ENCODE measurements at regions not wholly inside any gene's neighbourhood (a gene's known extent, or its start where the extent isn't known, plus 50 kb on each side); places are given as distances from the start of the nearest gene placed in this dataset.

DNA sequence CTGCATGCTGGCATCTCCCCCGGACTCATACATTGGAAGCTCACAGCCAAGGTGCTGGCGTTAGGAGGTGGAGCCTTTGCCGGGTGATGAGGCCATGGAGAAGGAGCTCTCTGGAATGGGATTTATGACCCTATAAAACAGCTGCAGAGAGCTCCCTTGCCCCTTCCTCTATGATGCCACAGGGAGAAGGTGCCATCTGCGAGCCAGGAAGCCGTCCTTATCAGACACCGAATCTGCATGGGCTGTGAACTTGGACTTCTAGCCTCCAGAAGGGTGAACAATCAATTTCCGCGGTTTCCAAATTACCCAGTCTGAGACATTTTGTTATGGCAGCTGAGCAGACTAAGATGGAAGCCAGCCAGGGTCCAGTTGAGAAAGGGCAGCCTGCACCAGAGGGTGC is 381.2 kb upstream of the IRX1 start:
- Mint-ChIP-seq H3K36me3 (ENCODE audit: low read depth) (no peaks in the 10 kb centered on the region), H3K27ac (no peak overlapping the region), H3K4me1 (ENCODE audit: low read depth) (no peaks in the 10 kb centered on the region), H3K9me3 (peaks cover 13% of the 10 kb centered on the region), H3K4me3 (no peak overlapping the region), H3K27me3 (ENCODE audit: low read depth) (no peaks in the 10 kb centered on the region)

DNA sequence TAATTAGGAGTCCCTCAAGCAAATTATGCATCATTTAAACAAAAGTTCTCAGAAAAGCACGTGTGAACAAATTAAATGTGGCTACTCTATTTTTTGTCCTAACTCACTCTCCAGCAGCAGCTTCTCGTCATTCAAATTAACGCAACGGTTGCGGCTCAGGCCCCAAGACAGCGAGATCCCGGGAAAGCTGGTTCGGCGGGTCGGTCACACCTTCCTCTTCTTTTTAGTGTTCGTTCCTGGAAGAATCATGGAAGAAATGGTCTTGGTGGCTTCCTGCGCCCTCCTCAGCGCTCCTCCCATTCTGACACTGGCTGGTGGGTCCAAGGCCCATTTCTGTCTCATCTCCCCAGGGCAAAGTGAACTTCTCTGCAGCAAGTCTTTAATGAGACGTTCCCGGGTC is 382.8 kb upstream of the IRX1 start:
- Mint-ChIP-seq H3K27me3 (ENCODE audit: low read depth) (no peaks in the 10 kb centered on the region), H3K4me1 (ENCODE audit: low read depth) (no peaks in the 10 kb centered on the region), H3K36me3 (ENCODE audit: low read depth) (no peaks in the 10 kb centered on the region), H3K27ac (no peak overlapping the region), H3K9me3 (peaks cover 16% of the 10 kb centered on the region), H3K4me3 (no peak overlapping the region)

DNA sequence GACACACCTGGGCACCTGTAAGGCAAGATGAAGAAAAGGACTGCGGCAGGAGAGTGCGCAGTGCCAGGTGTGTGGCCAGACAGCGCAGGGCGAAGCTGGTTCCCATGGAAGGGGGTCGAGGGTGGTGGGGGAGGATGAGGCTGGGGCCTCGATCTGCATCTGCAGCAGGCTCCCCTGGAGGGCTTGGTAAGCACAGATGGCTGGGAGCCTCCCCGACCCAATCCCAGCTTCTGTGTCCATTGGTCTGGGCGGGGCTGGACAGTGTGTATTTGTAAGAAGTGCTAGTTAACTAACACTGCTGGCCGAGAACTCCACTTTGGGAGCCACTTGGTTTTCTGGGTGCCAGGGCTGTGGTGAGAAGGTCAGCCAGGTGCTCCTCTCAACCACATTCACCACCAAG is 385.1 kb upstream of the IRX1 start:
- no peak overlapping the region for H3K27ac Mint-ChIP-seq
- H3K36me3 Mint-ChIP-seq (ENCODE audit: low read depth): no peaks in the 10 kb centered on the region
- H3K27me3 Mint-ChIP-seq (ENCODE audit: low read depth): no peaks in the 10 kb centered on the region
- no peaks in the 10 kb centered on the region for H3K4me1 Mint-ChIP-seq (ENCODE audit: low read depth)
- H3K9me3 Mint-ChIP-seq: peaks cover 17% of the 10 kb centered on the region
- no peak overlapping the region for H3K4me3 Mint-ChIP-seq

DNA sequence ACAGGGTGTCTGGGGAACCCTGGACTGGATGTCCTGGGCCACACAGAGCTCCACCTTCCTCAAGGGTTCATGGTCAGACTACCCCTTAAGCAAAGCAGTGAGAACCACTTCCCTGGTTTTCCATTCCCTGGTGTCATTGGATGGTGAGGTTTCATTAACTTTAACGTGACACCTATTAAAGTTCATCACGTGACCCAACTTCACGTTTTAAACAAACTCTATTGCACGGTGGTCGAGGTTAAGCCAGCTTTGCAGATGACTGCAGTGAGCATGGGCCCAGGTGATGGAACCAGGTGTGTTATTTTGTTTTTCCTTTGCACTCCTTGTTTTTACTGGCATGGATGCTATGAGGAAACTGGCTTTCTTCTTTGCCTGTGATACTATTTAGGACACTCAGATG is 385.7 kb upstream of the IRX1 start:
- Mint-ChIP-seq H3K4me1 (ENCODE audit: low read depth) (no peaks in the 10 kb centered on the region), H3K36me3 (ENCODE audit: low read depth) (no peaks in the 10 kb centered on the region), H3K4me3 (no peak overlapping the region), H3K27ac (no peak overlapping the region), H3K9me3 (peaks cover 20% of the 10 kb centered on the region), H3K27me3 (ENCODE audit: low read depth) (no peaks in the 10 kb centered on the region)

DNA sequence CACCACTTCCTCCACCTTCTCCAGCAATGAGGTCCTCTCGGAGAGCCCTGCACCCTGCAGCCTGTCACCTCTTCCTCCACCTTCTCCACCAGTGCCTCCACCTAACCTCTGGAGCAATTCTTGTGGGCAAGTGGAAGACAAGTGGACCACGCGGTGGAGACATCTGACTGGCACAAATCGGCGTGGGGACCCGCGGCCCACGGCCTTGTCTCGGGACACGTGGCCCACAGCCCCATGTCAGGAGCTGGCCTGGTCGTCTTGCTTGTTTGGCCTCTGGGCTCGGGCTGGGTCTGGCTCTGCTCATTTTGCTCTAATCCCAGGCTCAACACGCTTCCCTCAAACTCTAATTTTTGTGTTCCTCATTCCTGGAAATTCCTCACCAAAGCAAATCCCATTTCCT is 393.1 kb upstream of the IRX1 start:
- H3K4me3 Mint-ChIP-seq: no peak overlapping the region
- no peaks in the 10 kb centered on the region for H3K36me3 Mint-ChIP-seq (ENCODE audit: low read depth)
- no peak overlapping the region for H3K27ac Mint-ChIP-seq
- H3K9me3 Mint-ChIP-seq: peaks cover 15% of the 10 kb centered on the region
- H3K4me1 Mint-ChIP-seq (ENCODE audit: low read depth): no peaks in the 10 kb centered on the region
- peaks cover 11% of the 10 kb centered on the region for H3K27me3 Mint-ChIP-seq (ENCODE audit: low read depth)

DNA sequence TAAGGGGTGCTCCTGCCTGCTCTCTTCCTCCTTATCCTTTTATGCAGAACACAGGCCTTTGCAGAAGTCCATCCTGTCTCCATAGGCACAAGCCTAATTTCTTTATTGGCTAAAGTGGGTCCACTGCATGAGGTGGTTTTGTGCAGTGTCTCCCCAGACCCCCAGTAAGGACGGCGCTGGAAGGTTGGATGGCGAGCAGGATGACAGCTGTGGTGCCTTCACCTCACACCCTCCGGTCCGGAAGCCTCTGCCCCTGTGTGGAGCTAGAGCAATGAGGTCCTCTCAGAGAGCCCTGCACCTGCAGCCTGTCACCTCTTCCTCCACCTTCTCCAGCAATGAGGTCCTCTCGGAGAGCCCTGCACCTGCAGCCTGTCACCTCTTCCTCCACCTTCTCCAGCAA is 393.7 kb upstream of the IRX1 start:
- Mint-ChIP-seq H3K4me3 (no peak overlapping the region), H3K27me3 (ENCODE audit: low read depth) (peaks cover 16% of the 10 kb centered on the region), H3K9me3 (peaks cover 12% of the 10 kb centered on the region), H3K27ac (no peak overlapping the region), H3K4me1 (ENCODE audit: low read depth) (no peaks in the 10 kb centered on the region), H3K36me3 (ENCODE audit: low read depth) (no peaks in the 10 kb centered on the region)

DNA sequence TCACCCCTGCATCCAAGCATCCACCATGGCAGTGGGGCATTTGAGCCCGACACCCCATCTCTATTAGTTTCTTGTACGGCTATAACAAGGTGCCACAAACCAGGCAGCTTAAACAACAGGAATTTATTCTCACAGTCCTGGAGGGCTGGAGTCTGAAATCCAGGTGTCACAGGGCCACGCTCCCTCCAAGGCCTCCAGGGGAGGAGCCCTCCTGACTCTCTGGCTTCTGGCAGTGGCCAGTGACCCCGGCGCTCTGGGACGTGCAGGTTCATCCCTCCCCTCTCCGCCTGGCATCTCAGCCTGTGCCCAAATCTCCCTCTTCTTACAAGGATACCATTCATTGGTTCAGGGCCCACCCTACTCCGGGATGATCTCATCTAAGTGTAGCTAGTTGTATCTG is 394.5 kb upstream of the IRX1 start:
- H3K9me3 Mint-ChIP-seq: peaks cover 9% of the 10 kb centered on the region
- no peaks in the 10 kb centered on the region for H3K36me3 Mint-ChIP-seq (ENCODE audit: low read depth)
- H3K27me3 Mint-ChIP-seq (ENCODE audit: low read depth): peaks cover 16% of the 10 kb centered on the region
- H3K4me3 Mint-ChIP-seq: no peak overlapping the region
- no peaks in the 10 kb centered on the region for H3K4me1 Mint-ChIP-seq (ENCODE audit: low read depth)
- H3K27ac Mint-ChIP-seq: no peak overlapping the region

DNA sequence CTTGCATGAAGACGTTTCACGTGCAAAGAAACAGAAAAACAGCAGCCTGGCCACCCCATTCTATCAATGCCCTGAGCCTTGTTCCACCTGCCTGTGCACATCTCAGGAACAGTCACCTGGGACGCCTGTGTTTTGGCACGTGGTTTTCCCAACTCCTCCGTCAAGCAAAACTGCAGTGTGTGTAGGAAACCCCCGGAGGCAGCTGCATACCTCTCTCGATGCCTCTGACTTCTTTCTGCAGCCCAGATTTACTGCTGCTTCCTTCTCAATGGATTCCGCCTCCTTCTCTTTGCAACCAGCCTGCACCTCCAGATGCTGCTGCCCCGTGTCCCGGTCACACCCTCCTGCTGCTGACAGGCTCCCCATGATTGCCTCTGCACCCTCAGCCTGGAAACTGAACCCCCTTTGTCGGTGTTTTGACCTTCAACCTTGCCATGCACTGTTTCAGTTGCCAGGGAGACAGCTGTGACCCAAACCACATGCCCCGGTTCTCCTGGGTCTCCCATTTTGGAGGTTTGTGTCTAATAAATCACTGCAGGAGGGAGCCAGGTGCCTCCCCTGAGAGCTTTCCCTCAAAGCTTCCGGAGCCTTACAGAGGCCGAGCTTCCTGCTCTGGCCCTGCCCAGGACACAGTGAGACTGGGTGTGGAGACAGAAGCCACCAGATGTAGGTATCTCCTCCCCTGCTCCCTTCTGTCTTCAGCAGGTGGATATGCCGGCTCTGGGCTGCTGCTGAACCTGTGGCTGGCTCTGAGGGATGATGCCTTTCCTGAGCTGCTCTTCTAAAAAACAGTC is 395.5 kb upstream of the IRX1 start:
- peaks cover 16% of the 10 kb centered on the region for H3K27me3 Mint-ChIP-seq (ENCODE audit: low read depth)
- H3K36me3 Mint-ChIP-seq (ENCODE audit: low read depth): no peaks in the 10 kb centered on the region
- H3K27ac Mint-ChIP-seq: no peak overlapping the region
- H3K9me3 Mint-ChIP-seq: peaks cover 8% of the 10 kb centered on the region
- no peaks in the 10 kb centered on the region for H3K4me1 Mint-ChIP-seq (ENCODE audit: low read depth)
- H3K4me3 Mint-ChIP-seq: no peak overlapping the region

DNA sequence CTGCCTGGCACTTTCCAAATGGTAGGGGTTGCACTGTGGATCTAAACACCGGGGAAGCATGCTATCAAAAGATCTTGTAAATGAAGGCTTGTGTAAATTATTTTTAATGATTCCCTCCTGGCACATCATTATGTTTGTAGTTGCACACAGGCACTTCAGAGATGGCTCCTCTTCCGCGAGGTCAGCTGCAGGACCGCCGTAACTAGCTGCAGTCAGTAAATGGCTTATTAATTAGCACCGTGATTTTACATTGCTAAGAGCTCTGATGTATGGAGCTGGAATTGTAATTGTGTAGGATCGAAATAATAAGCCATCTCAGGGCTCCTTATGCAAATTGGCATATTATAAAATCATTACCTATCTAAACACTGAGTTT is 397.6 kb upstream of the IRX1 start:
- Mint-ChIP-seq H3K36me3 (ENCODE audit: low read depth) (no peaks in the 10 kb centered on the region), H3K27ac (no peak overlapping the region), H3K4me1 (ENCODE audit: low read depth) (no peaks in the 10 kb centered on the region), H3K27me3 (ENCODE audit: low read depth) (peaks cover 16% of the 10 kb centered on the region), H3K9me3 (peaks cover 4% of the 10 kb centered on the region), H3K4me3 (no peak overlapping the region)

DNA sequence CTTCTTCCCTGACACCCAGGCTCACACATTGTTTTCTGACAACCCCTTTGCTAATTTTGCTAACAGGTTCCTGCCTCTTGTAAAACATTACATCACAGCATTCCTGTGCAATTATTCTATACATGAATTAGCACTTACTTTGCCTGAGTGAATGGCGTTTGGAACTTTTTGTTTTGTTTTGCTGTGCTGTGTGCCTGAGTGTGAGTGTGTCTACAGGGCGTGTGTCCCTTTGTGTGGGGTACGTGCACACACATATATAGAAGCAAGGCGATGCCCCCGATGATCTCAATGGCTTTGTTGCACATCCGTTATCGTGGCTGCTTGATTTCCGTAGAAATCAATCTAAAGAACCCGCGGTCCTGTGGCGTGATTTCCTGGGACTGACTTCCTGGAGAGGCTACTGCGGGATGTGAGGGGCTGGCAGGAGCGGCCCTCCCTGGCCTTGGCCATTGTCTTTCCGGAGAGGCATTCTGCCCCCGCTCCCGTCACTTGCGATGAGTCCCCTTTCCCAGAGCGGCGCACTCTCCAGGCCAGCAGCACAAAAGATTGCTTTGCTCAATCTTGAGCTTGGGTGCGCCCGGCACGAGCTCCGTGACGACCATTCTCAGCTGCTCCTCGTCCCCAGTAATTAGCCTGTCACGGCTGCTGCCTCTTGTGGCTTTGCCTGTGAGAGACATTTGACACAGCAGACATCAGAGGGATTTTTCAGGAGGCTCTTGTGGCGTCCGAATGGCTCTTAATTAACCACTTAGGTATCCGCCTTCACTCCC is 398.1 kb upstream of the IRX1 start:
- H3K9me3 Mint-ChIP-seq: no peaks in the 10 kb centered on the region
- H3K4me1 Mint-ChIP-seq (ENCODE audit: low read depth): no peaks in the 10 kb centered on the region
- H3K27ac Mint-ChIP-seq: no peak overlapping the region
- H3K27me3 Mint-ChIP-seq (ENCODE audit: low read depth): peaks cover 16% of the 10 kb centered on the region
- no peaks in the 10 kb centered on the region for H3K36me3 Mint-ChIP-seq (ENCODE audit: low read depth)
- H3K4me3 Mint-ChIP-seq: no peak overlapping the region

DNA sequence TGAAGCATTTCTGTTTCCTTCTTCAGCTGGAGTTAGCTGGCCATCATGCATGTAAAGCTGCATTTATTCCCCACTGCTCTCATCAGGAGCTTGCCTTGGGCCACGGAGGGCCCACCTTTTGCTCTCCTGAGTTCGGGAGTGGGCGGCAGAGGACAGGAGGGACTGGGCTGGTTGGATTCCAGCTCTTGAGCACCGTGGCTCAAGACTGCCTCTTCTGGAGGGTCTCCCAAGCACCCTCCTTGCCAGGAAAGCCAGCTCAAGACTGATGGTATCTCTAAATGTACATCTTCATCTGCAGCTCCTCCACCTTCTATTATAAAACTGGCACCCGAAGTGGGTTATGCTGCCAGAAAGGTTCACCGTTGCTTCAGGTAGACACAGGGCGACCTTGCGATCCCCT is 399.6 kb upstream of the IRX1 start:
- H3K4me3 Mint-ChIP-seq: no peak overlapping the region
- H3K27me3 Mint-ChIP-seq (ENCODE audit: low read depth): peaks cover 16% of the 10 kb centered on the region
- no peak overlapping the region for H3K27ac Mint-ChIP-seq
- no peaks in the 10 kb centered on the region for H3K9me3 Mint-ChIP-seq
- no peaks in the 10 kb centered on the region for H3K4me1 Mint-ChIP-seq (ENCODE audit: low read depth)
- no peaks in the 10 kb centered on the region for H3K36me3 Mint-ChIP-seq (ENCODE audit: low read depth)

DNA sequence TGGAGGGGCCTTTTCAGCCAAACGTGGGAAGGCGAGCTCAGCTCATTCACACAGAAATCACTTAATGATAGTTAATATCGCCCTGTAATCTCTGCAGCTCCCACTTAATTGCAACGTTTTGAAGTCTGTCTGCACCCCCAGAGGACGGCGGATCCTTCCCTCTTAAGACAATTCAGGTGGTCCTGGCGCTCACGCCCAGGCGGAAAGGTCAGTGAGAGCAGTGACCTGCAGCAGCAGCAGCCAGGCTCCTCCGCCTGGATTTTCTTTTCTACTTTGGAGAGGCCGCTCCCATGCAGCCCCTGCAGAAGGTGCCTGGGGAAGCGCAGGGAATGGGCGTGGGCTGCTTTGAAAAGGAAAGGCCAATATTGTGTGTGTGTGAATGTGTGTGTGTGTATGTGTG is 400.9 kb upstream of the IRX1 start:
- Mint-ChIP-seq H3K27me3 (ENCODE audit: low read depth) (peaks cover 16% of the 10 kb centered on the region), H3K36me3 (ENCODE audit: low read depth) (no peaks in the 10 kb centered on the region), H3K9me3 (no peaks in the 10 kb centered on the region)

DNA sequence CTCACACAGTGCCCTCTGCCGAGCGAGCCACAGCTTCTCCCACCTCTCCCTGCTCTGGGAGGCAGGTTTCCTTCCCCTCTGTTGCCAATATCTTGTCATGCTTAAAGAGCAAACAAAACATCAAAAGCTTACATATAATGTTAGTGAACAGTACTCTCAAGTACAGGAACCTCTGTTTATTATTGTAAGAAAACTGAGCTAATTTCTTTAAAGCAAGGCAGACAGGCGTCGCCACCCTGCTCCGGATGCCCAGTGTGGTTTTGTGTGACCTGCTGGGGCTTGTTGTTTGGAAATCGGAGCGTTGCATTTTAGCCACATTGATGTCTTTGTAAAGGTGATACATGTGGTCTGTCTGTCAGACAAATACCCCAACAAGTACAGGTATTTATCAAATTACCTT is 401.4 kb upstream of the IRX1 start:
- no peak overlapping the region for H3K4me3 Mint-ChIP-seq
- H3K27me3 Mint-ChIP-seq (ENCODE audit: low read depth): peaks cover 16% of the 10 kb centered on the region
- H3K9me3 Mint-ChIP-seq: no peaks in the 10 kb centered on the region
- H3K4me1 Mint-ChIP-seq (ENCODE audit: low read depth): no peaks in the 10 kb centered on the region
- H3K27ac Mint-ChIP-seq: no peak overlapping the region
- H3K36me3 Mint-ChIP-seq (ENCODE audit: low read depth): no peaks in the 10 kb centered on the region

More for the DNA sequence above, 400.9 kb upstream of the IRX1 start:
- H3K27ac Mint-ChIP-seq: no peak overlapping the region
- H3K4me1 Mint-ChIP-seq (ENCODE audit: low read depth): no peaks in the 10 kb centered on the region
- no peak overlapping the region for H3K4me3 Mint-ChIP-seq

DNA sequence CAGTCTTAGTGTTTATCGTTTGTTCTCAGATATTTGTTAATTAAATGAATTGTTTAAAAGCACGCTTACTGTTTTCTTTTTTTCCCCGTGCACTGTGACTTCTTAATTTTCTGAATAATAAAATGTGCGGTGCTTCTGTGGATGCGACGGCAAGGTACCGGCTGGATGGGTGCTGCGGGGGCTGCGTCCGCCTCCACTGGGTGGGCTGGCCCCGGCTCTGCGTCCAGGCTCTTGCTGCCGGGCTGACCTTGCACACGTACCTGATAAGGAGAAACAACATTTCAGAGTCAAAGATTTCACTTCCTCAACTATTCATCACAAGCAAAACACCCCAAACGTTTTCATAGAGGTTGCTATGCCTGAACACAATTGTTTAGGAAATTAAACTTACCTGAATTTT is 404.0 kb upstream of the IRX1 start:
- Mint-ChIP-seq H3K27me3 (ENCODE audit: low read depth) (no peaks in the 10 kb centered on the region), H3K4me1 (ENCODE audit: low read depth) (no peaks in the 10 kb centered on the region), H3K36me3 (ENCODE audit: low read depth) (no peaks in the 10 kb centered on the region), H3K4me3 (no peak overlapping the region), H3K27ac (no peak overlapping the region), H3K9me3 (no peaks in the 10 kb centered on the region)

DNA sequence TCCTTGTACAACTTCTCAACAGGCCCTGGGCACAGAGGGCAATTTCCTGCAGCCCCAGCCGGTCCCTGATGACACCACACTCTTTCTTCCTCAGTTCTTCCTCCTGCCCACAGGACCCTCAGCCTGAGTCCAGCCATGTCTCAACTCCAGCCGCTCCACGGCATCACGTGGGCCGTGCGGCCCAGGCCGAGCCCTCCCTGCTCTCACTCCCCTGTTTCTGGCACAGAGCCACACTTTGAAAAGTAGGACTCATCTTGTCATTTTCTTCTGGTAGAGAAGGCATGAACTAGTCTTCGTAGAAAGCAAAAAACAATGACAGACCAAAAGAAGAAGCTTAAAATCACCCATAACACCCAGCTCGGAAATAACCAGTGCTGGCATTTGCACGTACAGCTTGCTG is 404.7 kb upstream of the IRX1 start:
- H3K4me3 Mint-ChIP-seq: no peak overlapping the region
- H3K4me1 Mint-ChIP-seq (ENCODE audit: low read depth): no peaks in the 10 kb centered on the region
- H3K27ac Mint-ChIP-seq: no peak overlapping the region
- no peaks in the 10 kb centered on the region for H3K9me3 Mint-ChIP-seq
- H3K27me3 Mint-ChIP-seq (ENCODE audit: low read depth): no peaks in the 10 kb centered on the region
- H3K36me3 Mint-ChIP-seq (ENCODE audit: low read depth): no peaks in the 10 kb centered on the region
